ENCODE measurements at regions not wholly inside any gene's neighbourhood (a gene's known extent, or its start where the extent isn't known, plus 50 kb on each side); places are given as distances from the start of the nearest gene placed in this dataset.

- peaks cover 33 to 40% of the 10 kb centered on the region in 2 donors for H3K36me3 ChIP-seq
- H3K9me3 ChIP-seq, result no peaks in the 10 kb centered on the region
- no peaks in the 10 kb centered on the region for H3K27me3 ChIP-seq
- TF ChIP-seq CTCF (IDR thresholded peaks at IDR 0.05), result no peak
- intact Hi-C loops (cut with DNase I), result no loop called here
- no peak overlapping the region for H3K27ac ChIP-seq
- no peak for DNase-seq (ENCODE audit: low spot score in 2 of 2)
- no peaks in the 10 kb centered on the region for H3K4me1 ChIP-seq
- no peak overlapping the region for H3K4me3 ChIP-seq
Measured at GRCh38 chr19:5263615-5264014, 77.0 kb downstream of the PTPRS start.

- intact Hi-C loops (cut with DNase I), result no loop called here
- DNase-seq (ENCODE audit: low spot score in 2 of 2), result no peak
- Histone ChIP-seq H3K9me3 (no peaks in the 10 kb centered on the region), H3K4me3 (no peak overlapping the region), H3K4me1 (no peaks in the 10 kb centered on the region), H3K27me3 (no peaks in the 10 kb centered on the region), H3K36me3 (peaks cover 38 to 48% of the 10 kb centered on the region in 2 donors), H3K27ac (no peak overlapping the region)
- TF ChIP-seq CTCF (IDR thresholded peaks at IDR 0.05), result no peak
Measured at GRCh38 chr19:5262721-5263120, 77.9 kb downstream of the PTPRS start.

GRCh38 chr19:5261156-5261890, 79.3 kb downstream of the PTPRS start:
- Histone ChIP-seq H3K9me3 (peaks cover 0 to 3% of the 10 kb centered on the region in 2 donors), H3K4me1 (no peaks in the 10 kb centered on the region), H3K27ac (no peak overlapping the region), H3K4me3 (no peak overlapping the region), H3K36me3 (peaks cover 48 to 62% of the 10 kb centered on the region in 2 donors), H3K27me3 (no peaks in the 10 kb centered on the region)
- intact Hi-C loops (cut with DNase I), result no loop called here
- TF ChIP-seq CTCF (IDR thresholded peaks at IDR 0.05), result no peak
- no peak for DNase-seq (ENCODE audit: low spot score in 2 of 2)

GRCh38 chr19:5260381-5260967, 80.1 kb downstream of the PTPRS start:
- no peak for DNase-seq (ENCODE audit: low spot score in 2 of 2)
- Histone ChIP-seq H3K36me3 (peaks cover 54 to 71% of the 10 kb centered on the region in 2 donors), H3K4me1 (no peaks in the 10 kb centered on the region), H3K27me3 (no peaks in the 10 kb centered on the region), H3K4me3 (no peak overlapping the region), H3K9me3 (peaks cover 7 to 8% of the 10 kb centered on the region in 2 donors), H3K27ac (no peak overlapping the region)
- no peak for TF ChIP-seq CTCF (IDR thresholded peaks at IDR 0.05)
- intact Hi-C loops (cut with DNase I), result no loop called here

GRCh38 chr19:5259750-5260149, 80.9 kb downstream of the PTPRS start:
- Histone ChIP-seq H3K4me3 (no peak overlapping the region), H3K27me3 (no peaks in the 10 kb centered on the region), H3K9me3 (peaks cover 11 to 14% of the 10 kb centered on the region in 2 donors), H3K36me3 (peaks cover 54 to 76% of the 10 kb centered on the region in 2 donors), H3K4me1 (no peaks in the 10 kb centered on the region), H3K27ac (no peak overlapping the region)
- no peak for TF ChIP-seq CTCF (IDR thresholded peaks at IDR 0.05)
- intact Hi-C loops (cut with DNase I), result no loop called here
- DNase-seq (ENCODE audit: low spot score in 2 of 2), result no peak

Measured in ascending aorta (tissue), 2 donors.